Spleen (tissue), 7 donors: ENCODE measurements at regions not wholly inside any gene's neighbourhood (a gene's known extent, or its start where the extent isn't known, plus 50 kb on each side); places are given as distances from the start of the nearest gene placed in this dataset.

ENCODE experiments used
- CTCF ChIP-seq, 11 experiments: fragments of 200-600 bp in 7 of 11; fragments of 450-650 bp in 4 of 11; sonication (generic) in 4 of 11; IDR thresholded peaks in 8 of 11; conservative IDR thresholded peaks in 3 of 11; 1 replicate in 7 of 11; 2 replicates in 4 of 11; pipeline versions ENCODE4 v1.4.0 to v1.8.0; 2016 to 2021; ENCODE audit warnings: antibody characterized with exemption in 11 of 11, inconsistent platforms in 4 of 11, mild to moderate bottlenecking in 1 of 11
- POLR2A ChIP-seq, 3 donors: fragments of 450-650 bp; IDR thresholded peaks; one replicate each; pipeline ENCODE4 v1.5.1; 2017; ENCODE audit warnings: antibody characterized with exemption in 3 of 3, mild to moderate bottlenecking in 1 of 3
- POLR2AphosphoS5 ChIP-seq, 3 donors: sonication (generic); formaldehyde crosslinking; IDR thresholded peaks; one replicate each; pipeline ENCODE4 v1.5.1; 2017; ENCODE audit warnings: antibody characterized with exemption in 3 of 3
- donor health status: DM: no; HTN: no; CAD: no; lungs with moderate emphysema.
- donor health status: DM: no; HTN: no; CAD: no.
- donor health status: DM: no; HTN: no; CAD: no.

GRCh38 chr12:85413266-85413665 is 133.2 kb downstream of the ALX1 start:
- TF ChIP-seq CTCF (IDR thresholded peaks at IDR 0.05 in 8 of 11, conservative IDR thresholded peaks at IDR 0.05 in 3 of 11) (no peak), POLR2A (IDR thresholded peaks at IDR 0.05) (no peak), POLR2AphosphoS5 (IDR thresholded peaks at IDR 0.05) (no peak)
